GM21526 (cell line): ENCODE measurements at regions not wholly inside any gene's neighbourhood (a gene's known extent, or its start where the extent isn't known, plus 50 kb on each side); places are given as distances from the start of the nearest gene placed in this dataset.
"Not testable (repeated sequence)": the region's sequence is repeated elsewhere in the genome, so short reads cannot be mapped to it uniquely, and the experiment has no call there.

Experiments used
- ATAC-seq: cut with Tn5 transposase; IDR thresholded peaks from one replicate; pipeline ENCODE4 v1.9.1; 2021; ENCODE audit warnings: moderate library complexity; ENCODE audit not compliant: unreplicated experiment, low FRiP score

DNA sequence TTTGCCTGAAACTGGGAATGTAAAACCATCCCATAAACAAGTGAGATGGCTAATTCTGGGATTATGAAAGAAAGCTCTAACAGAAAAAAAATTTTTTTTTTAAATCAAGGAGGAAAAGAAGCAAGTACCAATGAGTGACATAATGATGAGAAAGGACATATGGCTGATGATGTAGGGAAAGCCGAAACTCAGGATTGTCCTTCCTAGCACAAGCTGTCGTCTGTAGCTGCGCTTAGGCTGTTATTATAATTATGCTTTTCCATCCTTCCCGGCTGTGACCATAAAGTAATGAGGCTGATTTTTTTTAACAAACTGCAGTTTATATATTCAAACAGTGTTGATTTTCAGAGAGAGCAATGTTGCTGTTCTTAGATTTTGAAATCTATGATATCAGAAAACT lies 209.8 kb upstream of the NOCT start:
- no peak for ATAC-seq

DNA sequence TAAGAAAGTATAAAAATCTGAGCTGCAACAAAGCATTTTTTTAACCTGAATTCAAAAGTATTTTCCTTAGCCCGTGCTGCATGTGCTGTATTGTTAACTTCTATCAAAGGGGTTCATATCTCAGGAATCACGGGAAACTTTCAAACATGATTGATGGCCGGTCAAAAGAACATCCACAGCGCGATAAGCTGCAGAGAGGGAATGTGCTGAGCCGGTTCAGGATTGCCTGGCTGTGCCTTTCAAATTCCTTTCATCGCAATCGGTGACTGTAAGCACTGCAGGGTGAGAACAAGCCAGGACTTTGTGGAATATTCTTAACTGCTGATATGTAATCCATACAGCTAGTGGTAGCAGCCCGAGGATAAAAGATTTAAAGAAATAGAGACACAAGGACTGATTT lies 210.9 kb upstream of the NOCT start:
- ATAC-seq, result no peak

DNA sequence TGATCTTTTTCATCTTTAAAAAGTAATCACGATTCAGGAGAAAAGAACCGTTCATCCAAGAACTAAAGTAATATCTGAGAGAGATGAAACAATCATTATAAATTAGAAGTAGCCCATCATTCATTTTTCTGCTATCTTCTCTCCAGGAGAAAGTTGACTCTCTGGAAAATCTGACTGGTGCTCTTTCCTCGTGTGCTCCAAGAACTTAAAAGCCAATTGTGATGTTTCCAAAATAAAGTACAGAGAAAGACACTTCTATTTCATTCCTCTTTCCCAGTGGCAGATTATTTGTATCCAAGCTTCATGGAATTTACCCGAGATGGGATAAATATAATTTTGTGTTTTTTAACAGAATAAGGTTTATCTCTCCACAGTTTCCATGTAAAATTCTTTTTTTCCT lies 212.5 kb upstream of the NOCT start:
- ATAC-seq, result no peak

DNA sequence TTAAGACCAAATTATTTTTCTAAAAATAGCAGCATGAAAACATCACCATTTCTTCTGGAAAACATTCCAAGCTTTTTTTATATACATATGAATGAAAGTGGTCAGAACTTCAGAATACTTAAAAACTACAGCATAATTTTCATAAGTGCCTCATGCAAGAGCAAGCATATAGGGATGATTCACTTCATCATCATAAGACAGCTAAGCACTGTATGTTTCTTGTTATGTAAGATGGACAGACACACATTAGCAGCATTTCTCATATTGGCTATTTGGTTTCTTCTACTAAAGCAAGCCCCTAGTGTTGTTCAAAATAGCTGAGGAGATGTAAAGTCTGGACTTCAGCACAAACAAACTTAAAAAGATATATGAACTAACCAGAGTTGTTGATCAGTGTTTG lies 213.1 kb upstream of the NOCT start:
- ATAC-seq, result no peak

DNA sequence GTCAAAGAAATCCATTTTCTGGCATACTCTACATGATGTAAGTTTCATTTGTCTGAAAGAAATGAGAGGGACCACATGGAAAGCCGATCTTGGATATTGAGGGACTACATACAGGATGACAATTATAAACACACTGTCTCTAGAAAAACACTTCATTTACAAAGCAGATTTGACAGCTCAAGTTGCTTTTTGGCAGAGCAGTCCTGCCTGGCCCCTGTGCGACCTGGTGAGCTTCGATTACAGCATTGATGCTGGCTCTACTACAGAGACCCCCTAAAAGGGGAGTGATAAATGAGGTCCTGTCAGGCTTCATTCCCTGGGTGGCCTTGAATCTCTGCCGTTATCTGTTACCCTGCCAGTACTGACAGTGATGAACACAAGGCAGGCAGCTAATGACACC lies 215.2 kb upstream of the NOCT start:
- no peak for ATAC-seq

DNA sequence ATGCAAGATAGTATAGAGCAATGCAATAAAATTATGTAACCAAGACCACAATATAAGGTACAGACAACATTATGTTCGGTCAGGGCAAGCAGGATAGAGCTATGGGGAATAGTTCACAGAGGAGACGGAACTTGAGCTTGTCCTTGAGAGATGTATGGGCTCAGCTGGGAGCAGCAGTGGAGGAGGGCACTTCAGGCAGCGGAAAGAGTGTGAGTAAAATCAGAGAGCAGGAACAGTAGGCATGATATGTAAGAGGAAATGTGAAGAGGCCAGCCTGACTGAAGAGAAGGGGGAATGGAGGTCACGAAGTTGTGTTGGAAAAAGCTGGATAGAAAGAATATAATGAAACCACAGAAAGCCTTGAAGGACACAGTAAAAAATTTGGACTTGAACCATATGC lies 217.2 kb upstream of the NOCT start:
- no peak for ATAC-seq

DNA sequence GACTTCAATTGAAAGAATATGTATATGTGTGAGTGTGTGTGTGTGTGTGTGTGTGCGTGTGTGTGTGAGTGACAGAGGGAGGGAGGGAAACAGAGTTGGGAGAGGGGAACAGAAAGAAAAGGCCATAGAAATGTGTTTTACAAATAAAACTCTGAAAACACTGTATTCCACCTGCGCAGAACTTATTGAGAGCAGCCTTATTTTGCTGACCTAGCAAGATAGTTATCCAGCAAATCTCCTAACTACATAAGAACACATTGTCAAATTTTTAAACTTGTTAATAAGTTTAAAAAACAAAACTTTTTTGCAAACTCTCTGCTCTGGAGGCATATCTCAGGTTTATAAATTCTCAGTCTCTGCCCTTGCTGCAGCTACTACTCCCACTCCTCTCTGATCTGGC lies 217.9 kb upstream of the NOCT start:
- ATAC-seq, result no peak

DNA sequence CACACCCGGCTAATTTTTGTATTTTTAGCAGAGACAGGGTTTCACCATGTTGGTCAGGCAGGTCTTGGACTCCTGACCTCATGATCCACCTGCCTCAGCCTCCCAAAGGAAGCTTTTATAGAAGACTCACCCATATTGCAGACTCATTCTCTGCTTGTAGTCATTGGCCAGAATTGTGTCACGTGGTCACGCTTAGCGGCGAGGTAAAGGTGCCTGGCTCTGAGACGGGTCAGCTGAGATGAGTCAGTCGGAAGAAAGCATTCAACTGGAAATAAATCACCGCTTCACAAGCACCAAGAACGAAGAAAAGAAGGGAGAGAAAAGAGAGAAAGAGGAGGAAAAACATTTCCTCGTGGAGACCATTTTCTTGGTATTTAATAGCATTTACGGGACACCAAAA lies 218.8 kb upstream of the NOCT start:
- ATAC-seq, result no peak

DNA sequence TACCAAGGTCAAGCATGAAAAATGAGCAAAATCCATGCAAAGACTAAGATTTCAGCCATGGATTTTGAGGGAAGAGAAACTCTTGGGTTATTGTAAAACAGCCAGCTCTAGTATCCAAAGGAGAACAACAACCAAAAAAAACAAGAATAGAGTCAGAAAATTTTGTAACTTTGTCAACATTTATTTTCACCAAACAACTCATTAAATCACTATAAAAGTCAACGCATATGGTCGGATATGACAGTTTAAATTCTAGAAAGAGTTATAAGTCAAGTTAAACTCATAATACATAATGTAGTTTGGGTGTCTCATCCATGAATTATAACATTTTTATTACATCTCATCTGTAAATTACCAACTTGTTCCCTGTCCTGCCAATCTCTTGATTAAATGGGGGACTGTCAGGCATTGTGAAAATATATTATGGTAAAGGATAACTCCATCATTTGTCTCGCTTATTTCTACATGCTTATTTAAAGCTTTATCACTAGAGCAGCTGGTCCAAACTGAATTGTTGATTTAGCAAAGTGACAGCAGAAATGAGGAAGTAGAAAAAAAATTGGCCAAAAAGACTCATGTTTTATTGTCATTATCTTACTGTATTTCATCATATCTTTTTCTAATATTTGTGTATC lies 224.8 kb upstream of the NOCT start:
- ATAC-seq, result no peak

DNA sequence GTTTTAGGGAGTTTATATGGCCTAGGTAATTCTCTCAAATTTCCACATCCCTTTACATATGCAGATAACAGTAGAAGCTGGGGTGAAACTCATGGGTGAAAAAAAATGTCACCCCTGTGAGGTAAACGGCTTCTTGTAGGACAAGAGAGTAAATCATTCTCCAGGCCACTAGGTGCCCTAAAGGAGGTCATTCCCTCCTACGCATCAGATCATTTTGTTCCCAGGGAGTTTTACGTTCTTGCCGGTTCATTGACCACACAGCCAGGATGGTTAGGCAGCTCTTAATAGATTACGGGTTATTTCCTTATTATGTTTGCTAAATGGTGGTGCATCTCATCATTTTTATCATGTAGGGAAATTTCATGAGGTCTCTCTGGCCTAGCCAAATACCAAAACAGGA lies 225.8 kb upstream of the NOCT start:
- ATAC-seq, result no peak

DNA sequence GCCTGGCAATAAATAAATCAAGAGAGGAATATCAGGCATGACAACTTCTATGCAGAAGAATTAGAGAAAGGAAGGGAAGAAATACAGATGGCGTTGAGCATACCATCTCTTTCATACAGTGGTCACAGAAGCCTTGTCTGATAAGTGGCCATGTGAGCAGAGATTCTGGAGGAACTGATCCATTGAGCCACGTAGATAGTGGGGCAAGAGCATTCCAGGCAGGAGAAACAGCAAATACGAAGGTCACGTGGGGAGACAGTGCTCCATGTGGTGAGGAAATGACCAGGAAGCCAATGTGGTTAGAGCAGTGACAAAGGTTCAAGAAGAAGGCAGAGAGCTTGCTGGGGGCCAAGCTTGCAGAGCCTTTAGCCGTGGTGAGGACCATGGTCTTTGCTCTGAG lies 226.7 kb upstream of the NOCT start:
- ATAC-seq, result no peak

DNA sequence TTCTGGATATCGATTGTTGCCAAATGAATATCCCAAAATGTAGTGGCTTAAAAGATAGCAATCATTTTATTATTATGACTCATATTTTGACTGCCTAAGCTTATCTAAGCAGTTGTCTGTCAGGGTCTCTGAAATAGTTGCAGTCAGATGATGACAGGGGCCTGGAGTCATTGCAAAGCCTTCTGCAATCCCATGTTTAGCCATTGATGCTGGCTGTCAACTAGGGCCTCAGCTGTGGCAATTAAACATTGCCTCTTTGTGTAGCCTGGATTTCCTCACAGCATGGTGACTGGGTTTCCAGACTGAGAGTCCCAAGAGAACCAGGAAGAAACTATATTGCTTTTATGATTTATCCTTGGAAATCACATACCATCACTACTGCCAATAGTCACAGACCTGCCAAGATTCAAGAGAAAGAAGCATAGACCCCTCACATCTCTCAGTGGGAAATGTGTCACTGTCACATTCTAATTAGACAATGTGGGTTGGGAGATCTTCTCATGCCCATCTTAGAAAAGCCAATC lies 227.3 kb upstream of the NOCT start:
- no peak for ATAC-seq

DNA sequence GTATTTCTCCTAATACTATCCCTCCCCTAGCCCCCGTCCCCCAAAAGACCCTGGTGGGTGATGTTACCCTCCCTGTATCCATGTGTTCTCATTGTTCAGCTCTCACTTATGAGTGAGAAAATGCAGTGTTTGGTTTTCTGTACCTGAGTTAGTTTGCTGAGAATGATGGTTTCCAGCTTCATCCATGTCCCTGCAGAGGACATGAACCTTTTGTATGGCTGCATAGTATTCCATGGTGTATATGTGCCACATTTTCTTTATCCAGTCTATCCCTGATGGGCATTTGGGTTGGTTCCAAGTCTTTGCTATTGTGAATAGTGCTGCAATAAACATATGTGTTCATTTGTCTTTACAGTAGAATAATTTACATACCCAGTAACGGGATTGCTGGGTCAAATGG lies 235.8 kb upstream of the NOCT start:
- ATAC-seq, result not testable (repeated sequence)

DNA sequence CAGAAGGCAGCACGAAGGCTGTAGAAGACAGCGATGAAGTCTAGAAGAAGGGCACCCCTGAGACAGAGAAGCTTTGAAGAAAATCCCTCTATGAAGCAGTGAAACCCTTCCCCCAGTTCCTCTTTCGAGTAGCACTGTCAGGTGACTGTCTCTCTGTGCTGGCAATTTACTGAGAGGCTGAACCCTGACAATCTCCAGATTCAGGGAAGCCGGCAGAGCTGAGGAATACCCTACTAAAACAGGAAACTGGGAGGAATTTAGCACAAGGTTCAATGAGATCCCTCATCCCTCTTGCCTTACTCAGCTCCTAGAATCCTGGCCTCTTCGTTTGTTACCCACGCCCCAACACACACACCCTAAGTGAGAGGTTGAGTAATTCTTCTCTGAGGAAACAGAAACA lies 239.7 kb upstream of the NOCT start:
- peak; percentile 96 for ATAC-seq

DNA sequence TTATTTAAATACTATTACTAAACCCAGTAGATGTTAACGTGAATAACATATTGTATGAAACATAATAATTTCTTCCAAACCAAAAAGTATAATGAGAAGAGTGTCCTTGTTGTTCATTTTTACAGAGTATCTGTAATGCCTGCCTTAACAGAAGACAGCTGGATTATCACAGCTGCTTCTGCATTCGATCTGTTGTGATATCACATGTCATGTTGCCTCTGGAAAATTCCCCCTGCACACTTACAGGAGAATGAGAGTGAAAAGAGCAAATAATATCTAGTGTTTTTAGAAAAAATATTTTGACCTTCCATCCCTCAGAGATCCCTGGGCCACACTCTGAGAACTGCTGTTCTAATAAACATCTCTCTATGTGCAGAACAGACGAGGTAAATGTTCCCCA lies 240.1 kb upstream of the NOCT start:
- ATAC-seq, result no peak

DNA sequence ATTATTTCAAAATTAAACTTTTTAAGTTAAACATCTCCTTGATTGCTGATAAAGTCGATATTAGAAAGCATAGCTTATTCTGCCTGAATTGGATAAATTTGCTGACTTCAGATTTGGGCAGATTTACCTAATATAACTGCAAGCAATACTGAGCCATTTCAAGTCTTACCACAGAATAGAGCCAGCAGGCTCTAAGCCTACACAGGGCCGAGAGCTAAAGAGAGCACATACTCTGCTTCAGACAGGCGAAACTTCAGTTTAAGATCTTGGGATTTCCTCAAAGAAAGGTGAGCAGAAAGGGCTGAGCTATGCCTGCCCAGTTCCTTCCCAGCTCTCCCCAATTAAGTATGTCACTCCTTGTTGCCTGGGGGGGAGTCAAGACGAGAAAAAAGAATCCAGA lies 240.6 kb upstream of the NOCT start:
- ATAC-seq, result no peak

DNA sequence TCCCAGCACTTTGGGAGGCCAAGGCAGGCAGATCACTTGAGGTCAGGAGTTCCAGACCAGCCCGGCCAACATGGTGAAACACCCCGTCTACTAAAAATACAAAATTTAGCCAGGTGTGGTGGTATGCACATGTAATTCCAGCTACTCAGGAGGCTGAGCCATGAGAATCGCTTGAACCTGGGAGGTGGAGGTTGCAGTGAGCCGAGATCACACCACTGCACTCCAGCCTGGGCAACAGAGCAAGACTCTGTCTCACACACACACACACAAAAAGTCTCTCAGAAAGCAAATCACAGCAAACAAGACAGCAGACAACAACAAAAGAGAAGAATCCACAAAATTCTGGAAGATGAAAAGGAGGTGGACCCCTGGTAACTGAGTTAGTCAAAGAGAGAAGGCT lies 241.5 kb upstream of the NOCT start:
- ATAC-seq, result not testable (repeated sequence)

DNA sequence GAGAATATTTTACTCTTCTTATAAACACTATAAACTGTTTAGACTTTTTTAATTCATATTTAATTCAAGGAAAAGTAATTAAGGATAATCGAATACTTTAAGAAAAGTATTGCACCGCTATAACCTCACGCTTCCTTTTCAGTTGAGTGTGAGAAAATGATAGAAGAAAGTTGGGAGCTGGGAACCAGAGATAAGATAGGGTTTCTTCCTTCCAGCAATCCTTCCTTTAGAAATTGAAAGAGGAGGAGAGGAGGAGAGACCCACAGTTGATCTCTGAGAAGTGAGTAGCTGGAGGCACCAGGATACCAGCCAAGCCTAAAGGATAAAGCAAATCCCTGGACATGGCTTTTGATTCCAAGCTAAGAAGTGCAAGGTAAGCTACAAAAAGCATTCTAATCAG lies 242.3 kb upstream of the NOCT start:
- no peak for ATAC-seq

DNA sequence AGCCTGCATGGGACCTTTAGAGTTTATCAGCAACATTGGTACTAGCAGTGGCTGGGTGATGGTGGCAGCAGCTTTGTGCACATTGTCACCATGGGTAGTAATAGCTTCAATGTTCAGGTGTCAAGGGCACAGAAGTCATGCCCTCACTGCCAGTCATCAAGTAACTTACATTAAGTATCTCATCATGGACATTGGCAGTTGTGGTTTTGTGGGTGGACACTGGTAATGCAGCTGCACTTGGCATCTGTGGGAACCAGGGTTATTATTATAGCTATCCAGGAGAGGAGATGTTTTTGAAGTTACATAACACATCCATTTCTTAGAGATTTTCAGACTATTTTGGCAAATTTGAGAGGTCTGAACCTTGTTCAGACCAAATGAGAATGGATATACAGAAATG lies 243.2 kb upstream of the NOCT start:
- no peak for ATAC-seq

DNA sequence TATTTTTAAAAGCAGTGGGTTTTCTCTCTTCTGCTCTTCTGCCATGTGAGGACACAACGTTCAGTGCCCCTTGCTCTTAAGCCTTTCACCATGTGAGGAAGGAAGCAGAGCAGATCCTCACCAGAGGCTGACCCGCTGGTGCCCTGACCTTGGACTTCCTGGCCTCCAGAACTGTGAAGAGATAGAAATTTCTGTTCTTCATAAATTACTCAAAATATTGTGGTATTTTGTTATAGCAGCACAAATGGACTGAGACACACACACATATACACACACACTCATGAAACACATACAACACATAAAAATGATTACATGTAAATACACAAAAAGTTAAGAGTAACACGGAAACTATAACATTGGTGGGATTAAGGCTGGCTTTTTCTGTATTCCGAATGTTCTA lies 244.8 kb upstream of the NOCT start:
- ATAC-seq, result no peak

DNA sequence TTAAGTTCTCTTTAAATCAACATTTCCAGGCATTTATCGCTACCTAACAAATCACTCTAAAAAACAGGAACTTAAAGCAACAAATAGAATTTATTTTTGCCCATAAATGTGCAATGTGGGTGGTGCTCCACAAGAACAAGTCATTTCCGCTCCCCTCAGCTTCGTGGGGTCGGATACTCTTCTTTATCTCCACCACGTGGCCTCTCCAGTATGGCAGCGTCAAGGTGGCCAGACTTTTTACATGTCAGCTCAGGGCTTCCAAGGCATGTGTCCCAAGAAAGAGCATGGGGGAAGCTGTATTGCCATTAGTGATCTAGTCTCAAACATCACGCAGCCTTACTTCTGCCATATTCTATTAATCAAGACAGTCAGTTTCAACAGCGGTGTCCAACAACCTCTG lies 249.2 kb upstream of the NOCT start:
- no peak for ATAC-seq

DNA sequence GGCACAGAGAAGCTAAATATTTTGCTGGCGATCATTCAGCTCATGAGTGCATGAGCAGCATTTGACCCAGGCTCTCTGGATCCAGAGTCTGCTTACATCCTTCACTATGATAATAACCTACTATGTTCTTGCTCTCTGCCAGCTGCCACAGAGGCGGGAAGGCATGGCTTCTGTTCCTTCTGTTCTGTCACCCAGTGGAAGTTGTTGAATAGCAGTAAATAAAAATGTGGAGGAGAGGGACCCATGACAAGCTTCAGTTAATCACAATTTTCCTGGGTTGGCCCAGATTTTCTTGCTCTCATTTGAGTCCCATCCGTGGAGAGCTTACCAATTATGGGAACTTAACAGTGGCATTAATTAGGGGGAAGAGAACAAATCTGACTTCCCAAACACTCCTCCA lies 250.1 kb upstream of the NOCT start:
- no peak for ATAC-seq

DNA sequence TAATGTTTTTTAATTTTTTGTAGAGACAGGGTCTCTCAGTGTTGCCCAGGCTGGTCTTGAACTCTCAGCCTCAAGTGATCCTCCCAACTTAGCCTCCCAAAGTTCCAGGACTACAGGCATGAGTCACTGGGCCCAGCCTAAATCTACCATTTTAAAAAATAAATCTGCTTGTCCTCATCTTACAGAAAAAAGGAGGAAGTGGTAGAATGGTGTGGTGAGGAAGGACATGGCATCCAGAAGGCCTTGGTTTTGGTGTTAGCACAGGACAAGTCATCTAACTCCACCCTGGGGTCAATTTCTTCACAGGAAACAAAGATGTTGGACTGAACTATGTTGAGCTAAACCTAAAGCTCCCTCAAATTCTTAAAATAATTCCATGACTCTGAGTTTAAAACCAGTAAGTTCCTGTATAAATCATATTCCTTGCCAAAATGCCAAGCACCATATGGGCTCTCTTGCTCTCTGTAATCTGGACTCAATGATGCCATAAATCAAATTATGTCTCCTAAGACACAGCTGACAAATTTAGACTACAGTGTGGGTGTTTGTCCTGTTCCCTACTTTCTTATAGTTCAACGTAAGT lies 253.9 kb upstream of the NOCT start:
- no peak for ATAC-seq
